Stromal cell of bone marrow (primary cell): ENCODE measurements at regions not wholly inside any gene's neighbourhood (a gene's known extent, or its start where the extent isn't known, plus 50 kb on each side); places are given as distances from the start of the nearest gene placed in this dataset.

Experiments used
- DNase-seq: peaks from one replicate; pipeline ENCODE4 v3.0.0-alpha.2; 2012; ENCODE audit warnings: low read depth

DNA sequence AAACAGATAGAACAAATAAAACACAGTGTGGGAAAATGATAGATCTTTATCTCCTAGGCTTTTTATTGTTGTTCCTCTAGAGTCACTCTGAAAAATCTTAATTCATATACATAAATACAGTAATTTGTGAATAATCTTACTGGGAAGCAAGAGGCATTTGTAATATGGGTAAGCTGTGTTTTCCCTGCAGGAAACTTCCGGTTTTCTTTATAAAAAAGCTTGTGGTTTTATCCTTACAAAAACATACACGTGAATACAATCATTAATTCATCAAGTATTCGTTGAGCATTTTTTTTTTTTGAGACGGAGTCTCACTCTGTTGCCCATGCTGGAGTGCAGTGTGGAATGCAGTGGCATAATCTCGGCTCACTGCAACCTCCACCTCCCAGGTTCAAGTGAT lies 1312.8 kb upstream of the ZEB2 start:
- DNase-seq, result no peak

DNA sequence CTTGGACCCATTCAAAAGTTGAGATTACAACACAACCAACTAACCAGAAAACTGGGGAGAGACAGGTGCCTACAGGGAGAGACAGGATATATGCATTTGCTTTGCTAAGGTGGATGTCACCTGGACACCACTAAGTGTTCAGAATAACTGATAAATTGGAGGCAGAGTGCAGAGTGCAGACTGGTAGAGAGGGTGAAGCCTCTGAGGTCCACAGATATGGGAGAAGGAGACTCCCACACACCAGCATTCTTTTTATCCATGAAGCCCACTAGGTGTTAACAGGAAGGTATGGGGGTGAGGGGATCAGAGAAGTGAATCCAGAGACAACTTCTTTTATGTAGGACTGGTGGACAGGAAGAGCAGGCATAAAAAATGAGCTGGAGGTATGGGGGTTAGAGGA lies 1310.0 kb upstream of the ZEB2 start:
- DNase-seq, result no peak

DNA sequence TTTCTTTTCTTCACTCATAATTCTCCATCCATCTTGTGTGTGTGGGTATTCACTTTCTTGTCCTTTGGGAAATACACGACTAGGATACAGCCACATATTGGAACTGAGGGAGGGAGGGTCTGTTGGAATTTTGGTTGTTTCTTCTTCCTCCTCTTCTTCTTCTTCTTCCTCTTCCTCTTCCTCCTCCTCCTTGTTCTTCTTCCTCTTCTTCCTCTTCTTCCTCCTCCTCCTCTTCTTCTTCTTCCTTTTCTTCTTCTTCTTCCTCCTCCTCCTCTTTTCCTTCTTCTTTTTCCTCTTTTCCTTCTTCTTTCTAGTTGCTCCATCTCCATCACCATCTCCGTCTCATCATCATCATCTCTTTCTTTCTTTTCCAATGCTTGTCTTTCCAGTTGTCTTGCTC lies 1307.3 kb upstream of the ZEB2 start:
- no peak for DNase-seq

DNA sequence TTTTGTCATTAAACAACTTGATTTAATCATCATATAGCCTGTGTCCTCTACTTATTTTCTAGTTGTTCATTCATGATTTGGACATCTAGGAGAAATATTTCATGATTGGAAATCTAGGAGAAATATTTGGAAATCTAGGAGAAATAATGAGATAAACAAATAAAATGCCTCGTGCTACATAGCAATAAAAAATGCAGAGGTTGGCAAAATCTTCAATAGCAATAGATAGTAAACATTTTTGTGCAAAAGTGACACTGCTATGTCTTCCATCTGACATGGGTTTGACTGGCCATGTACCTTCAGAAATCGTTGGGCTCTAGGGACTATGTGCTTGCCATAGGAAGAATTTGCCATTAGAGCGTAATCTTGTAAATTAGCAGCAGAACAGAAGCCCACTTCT lies 1304.5 kb upstream of the ZEB2 start:
- no peak for DNase-seq

DNA sequence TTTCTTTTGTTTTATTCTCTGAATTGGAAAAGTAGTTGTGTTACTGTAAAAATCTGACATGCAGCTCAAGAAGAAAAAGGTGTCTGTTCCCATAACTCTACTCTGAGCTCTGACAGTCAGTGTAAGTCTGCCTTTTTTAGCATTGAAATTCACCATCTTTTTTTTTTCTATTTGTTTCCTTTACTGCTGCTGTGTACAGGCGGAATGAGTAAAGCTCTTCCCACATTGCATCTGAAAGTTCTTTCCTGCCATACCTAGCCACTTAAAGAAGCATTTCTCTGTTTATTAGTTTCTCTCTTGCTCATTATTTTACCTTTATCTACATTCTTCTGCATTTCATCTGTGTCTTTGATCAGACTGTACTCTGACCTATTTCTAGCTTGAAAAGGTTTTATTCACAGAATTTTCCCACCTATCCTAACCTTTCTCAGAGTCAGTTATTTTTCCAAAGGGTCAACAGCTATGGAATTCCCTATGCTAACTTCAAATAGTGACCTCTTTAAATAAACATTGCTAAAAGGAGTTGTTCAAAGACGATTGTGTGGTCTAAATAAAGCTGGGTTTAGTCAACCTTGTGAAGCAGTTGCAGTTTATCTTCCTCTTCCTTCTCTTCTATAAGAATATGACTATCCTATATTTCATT lies 1303.1 kb upstream of the ZEB2 start:
- DNase-seq, result no peak

DNA sequence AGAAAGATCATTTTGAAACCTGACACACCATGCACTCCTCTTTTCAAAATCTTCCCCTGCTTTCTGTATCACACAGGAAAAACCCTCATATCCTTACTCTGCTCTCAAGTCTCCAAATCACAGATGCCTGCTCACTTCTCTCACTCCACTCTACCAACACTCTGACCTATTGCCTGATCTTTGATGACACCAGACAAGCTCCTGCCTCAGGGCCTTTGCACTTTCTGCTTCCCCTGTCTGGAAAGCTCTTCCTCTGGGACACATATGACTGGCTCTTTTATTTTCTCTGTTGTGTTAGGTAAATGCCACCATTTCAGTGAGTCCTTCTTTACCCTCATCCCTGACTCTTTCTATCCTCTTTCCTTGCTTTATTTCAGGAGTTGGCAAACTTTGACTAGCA lies 1300.7 kb upstream of the ZEB2 start:
- DNase-seq, result no peak

DNA sequence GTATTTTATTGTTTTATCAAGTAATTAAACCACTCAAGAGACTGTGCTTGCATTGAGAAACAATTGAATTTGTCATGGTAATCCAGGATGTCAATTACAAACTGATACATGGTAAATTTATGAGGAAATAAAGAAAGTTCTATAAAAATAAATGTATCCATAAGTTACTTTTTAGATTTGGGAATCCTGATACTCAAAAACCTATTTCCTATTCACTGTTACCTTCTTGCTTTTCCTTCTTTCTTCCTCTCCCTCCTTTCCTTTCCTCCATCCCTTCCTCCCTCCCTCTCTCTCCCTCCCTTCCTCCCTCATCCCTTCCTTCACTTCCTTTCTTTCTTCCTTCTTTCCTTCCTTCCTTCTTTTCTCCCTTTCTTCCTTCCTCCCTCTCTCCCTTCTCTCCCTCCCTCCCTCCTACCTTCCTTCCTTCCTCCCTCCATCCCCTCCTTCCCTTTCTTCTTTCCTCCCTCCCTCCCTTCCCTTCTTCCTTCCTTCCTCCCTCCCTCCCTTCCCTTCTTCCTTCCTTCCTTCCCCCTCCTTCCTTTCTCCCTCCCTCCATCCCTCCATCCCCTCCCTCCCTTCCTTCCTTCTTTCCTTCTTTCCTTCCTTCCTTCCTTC lies 1299.1 kb upstream of the ZEB2 start:
- DNase-seq, result no peak

DNA sequence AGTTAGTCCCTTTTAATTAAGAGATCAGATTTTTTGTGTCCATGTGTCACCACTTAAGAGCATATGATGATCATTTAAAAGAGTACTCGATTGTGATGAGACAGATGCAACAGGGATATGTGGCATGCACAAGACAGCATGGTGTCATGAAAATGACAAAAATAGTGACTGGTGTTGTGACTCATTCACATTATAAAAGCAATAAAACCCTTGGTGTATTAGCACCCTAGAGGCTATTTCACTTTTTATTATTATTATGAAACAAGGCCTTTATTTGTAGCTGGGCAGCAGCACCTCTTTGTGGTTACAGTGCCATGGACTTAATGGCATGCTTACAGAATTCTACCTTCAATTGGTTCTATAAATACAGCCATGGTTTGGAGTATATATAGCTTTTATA lies 1296.0 kb upstream of the ZEB2 start:
- no peak for DNase-seq

DNA sequence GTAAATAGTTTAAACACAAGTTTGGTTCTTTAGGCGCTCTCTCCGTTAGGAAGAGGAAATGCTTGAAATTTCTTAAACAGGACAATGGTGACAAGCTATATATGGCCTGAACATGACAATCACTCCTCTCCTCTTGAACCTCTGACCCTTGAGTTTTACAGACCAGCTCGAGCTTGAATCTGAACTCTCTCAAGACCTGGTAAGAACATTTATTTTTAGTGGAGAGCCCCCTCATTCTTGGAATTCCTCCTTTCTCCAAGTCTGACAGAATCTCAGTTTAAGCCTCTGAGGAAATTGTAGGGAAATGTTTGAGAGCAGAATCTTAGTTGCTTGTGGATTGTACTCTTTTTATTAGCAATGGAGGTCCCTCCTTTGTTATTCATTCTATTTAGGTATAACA lies 1293.6 kb upstream of the ZEB2 start:
- no peak for DNase-seq

DNA sequence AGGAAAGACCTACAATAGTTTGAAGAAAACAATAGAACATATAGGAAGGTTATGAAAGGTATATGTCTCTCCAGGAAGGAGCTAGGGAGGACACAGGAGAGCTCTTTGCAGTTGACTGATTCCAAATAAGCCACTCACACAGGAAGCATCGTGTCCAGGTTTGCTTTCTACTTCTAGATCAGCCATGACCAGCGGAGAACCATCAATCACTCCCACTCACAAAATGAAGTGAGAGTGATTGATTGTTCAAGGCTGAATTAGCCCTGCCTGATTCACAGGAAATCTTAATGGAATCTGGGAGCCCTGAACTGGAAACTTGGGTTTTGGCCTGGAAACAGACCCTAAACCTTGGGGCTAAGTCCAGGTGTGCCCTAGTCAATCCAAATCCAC lies 1292.2 kb upstream of the ZEB2 start:
- DNase-seq, result no peak

DNA sequence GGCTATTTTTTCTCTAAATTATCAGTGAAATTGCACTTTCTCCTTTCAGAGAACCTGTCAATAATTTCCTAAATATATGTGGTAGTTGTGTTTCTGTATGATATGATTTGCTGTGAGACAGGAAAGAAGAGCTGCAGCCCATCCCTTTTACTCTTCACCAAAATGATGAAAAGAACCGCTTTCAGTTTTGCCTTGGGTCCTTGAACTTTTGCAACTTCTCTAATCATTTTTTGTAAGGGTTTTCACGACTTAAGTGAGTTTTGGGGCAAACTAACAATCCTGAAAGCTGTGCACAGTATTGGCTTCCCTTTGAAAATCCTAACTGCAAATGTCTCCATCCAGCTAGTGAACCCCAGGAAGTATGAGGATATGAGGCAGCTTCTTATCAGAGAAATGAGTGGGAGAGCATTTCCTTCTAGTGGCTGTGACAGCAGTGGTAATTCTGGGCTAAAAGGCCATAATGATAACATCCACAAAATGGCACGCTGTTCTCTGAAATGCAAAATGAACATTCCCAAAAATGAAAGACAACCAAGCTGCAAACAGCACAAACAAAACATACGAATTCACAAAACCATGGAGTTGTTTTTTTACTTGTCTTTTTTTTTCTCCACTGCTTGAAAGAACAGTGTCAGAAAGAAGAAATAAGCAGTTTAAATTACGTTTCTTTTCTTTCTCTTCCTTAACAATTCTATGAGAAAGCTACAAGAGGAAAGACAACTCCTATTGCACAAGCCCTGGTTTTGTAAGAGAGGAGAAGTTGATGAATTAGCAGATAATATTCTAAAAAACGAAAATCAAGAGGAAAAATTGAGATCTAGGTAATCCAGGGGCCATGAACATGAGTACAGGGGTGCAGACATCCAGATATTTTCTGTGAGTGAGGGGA lies 1291.6 kb upstream of the ZEB2 start:
- DNase-seq, result no peak

DNA sequence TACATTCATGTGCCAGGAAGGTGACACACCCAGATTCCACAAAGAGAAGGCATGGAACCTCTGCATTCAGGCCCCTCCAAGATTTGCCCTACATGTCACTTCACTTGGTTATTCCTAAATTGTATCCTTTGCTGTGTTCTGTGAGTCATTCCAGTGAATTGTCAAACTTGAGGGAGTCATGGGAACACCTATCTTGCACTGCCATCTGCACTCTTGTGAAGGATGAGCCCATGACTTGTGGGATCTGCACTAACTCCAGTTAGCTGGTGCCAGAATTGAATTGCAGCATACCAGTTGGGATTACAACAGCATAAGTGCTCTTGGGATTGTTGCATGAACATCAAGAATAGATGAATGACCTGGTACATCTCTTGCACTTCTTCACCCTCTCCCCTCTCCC lies 1288.0 kb upstream of the ZEB2 start:
- DNase-seq, result no peak

DNA sequence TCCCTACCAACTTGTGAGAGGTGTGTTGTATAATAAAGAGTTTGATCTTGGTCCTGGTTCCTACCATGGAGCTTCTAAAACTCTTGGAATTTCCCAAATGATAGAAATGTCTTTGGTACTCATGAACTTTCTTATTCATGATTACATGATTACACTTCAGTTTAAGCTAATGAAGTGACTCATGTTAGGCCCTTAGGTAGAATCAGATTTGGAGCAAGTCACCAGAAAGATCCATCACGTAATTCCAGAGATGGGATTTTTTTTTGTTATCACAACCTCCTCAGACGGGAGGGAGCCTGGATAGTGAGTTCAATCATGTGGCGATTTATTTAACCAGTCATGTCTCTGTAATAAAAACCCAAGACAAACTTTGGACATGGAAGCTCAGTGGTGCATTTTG lies 1287.6 kb upstream of the ZEB2 start:
- DNase-seq, result no peak

DNA sequence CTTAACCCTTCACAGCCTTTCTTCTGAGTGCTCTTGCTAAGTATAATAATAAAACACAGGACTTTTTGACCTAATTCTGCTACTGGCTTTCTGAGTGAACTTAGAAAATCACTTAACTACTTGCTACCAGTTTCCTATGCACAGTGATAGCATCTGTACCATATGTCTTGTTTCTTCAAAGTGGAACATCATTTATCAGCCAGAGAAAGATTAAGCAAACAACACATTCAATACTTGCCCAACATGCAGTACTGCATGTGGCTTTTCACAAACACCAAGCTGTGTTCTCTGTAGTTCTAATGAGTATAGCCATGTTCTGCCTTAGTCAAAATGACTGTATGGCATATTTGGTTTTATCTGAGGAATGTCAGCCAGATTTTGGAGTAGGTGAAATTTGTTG lies 1286.6 kb upstream of the ZEB2 start:
- no peak for DNase-seq

DNA sequence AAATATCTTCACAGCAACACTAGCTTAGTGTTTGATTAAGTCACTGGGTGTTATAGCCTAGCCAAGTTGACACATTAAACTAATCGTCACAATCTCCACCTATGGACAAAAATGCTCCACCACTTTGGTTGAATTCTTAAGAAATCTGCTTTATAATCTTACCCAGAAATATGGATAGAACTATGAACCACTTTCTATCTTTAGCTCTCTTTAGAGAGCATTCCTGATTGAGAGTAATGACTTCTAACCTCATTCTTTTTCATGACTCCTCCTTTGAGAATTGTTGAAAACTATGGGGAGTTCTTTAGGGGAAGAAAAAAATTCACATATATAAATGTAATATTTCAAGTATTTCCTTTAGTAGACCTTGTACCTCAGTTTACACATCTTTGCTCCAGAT lies 1282.2 kb upstream of the ZEB2 start:
- no peak for DNase-seq

DNA sequence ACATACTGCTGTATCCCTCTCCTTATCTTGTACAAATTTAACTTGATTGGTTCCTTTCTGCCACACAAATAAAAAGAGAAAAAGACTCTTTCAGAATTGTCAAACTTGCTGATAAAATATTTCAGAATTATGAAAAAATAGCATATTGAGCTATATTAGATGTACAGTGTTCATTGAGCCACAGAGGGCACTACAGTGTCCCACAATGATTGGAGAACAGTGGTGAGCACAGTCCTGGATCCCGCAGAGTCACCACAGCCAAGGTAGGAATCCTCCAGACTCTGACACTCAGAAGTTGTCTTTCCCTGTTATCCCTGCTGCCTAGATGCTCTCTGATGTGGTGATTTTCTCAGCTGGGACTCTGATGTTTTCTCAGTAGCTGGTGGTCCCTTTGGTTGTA lies 1281.3 kb upstream of the ZEB2 start:
- no peak for DNase-seq

DNA sequence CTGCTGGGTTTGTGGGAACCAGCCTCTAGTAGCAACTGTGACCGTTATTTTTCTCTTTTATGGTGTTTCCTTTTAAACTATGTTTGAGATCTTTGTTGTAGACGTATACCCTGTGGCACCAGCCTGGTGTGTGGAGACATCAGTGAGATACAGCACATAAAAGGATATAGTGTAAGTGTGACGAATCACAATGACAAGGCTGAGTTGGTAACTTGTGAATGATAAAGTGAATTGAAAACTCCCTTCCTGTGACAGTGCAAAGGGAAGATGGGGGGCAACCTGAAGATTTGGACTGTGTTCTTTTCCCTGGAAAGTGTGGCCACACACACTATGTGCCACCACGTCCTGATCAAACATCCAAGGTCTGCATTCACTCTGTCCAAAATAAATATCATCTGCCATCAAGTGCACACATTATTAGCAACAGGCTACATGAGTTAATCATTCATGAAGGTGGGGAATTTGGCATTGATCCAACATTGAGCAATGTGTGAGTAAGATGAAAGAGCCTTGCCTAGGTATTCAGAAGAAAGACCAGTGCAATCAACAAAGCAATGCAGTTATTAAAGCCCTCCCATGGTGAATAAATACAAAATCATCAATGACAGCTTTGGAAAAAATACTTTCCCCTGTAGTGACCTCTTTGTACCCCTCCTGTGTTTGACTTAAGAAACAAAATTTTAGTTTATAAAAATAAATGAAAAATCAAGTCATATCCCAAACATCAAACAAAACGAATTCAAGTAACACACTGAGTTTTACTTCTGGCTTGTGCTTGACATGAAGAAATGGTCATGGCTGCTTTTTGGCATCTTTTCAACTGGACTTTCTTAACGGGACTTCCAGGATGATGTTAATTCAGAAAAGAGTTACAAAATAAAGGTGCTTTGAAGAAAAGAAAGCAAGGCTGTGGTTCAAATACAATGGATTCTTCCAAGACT lies 1280.5 kb upstream of the ZEB2 start:
- DNase-seq, result no peak

DNA sequence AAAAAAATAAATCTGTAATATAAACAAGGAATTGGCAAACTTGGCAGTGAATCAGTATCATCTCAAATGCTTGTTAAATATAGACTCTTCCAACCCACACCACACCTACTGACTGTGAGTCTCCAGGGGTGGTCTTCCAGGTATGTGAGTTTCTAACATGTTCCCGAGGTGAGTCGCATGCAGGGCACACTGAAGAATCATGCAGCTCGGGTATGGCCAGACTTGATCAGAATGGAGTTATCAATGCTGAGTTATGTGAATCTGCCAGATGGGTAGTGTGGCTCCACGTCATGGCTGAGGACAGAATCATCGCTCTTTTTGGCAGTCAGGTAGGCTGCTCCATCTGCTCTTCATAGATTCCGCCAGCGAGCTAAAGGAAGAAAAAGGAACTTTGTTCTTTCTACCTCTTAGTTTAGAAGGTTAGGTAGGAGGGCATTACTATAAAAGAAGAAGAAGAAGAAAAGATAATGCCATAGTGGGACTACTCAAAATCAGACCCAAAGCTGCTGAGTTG lies 1279.7 kb upstream of the ZEB2 start:
- DNase-seq, result no peak

DNA sequence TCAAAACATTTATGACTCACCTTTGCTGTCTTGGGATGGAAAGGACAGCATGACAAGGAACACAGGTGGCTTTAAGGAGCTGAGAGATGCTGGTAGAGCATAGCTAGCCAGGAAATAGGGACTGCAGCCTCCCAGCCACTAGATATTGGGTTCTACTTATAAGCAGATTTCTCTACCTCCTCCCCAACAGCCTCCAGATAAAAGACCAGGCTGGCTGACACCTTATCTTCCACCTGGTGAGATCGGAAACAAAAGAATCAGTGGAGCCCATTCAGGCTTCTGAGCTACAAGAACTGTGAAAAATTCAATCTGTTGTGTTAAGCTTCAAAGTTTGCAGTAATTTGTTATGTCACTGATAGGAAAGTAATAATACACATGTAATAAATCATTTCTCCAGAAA lies 1278.5 kb upstream of the ZEB2 start:
- DNase-seq, result no peak

DNA sequence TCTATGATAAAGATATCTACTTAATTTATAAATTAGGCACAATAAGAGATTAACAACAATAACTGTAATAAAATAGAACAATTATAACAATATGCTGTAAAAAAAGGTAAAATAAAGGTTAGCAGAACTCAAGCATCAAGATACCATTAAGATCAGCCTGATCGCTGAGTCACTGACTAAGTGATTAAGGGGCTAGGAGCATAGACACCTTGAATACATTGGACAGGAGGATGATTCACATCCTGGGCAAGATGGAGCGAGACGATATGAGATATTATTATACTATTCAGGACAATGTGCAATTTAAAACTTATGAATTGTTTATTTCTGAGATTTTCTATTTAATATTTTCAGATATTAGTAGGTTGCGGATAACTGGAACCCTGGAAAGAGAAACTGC lies 1277.8 kb upstream of the ZEB2 start:
- DNase-seq, result no peak

DNA sequence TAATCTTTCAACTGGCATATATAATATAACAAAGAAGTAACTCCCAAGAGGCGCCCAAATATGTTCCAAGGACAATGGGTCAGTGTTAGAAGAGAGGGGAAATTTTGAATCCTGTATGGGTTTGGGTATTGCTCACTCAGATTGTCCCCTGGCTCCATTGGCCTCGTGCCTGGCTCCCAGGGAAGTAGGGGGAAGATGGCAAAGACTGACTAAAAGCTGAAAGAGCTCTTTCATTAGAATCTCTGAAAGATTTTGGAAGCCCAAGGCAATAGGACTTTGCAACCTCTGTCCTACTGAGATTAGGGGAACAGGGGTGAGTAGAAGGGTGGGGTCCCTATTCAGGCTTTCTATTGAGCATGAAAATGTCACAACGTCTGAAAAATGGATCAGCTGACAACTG lies 1272.8 kb upstream of the ZEB2 start:
- DNase-seq, result no peak

DNA sequence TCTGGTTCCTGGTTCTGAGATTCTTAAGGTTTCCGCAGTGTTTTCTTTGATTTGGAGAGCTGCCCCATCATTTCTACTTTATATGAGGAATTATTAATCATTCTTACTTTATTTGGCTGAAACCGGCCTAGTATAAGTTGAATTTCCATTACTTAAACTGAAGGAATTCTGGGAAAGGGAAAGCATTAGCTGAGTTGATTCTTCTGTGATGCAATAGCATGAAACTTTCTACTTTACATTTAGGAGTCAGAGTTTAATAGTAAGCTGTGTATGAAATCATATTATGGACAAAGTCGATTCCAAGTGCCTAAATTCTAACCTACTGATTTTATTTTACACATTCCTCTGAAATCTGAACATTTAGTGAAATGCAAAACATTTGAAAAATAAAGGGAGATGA lies 1269.7 kb upstream of the ZEB2 start:
- DNase-seq, result no peak
